GM10266 (cell line): ENCODE measurements at regions not wholly inside any gene's neighbourhood (a gene's known extent, or its start where the extent isn't known, plus 50 kb on each side); places are given as distances from the start of the nearest gene placed in this dataset.
"Not testable (repeated sequence)": the region's sequence is repeated elsewhere in the genome, so short reads cannot be mapped to it uniquely, and the experiment has no call there.

ENCODE experiments used
- DNase-seq: peaks from one replicate; pipeline ENCODE4 v3.0.0; 2012; ENCODE audit errors: extremely low spot score
- CTCF ChIP-seq: IDR thresholded peaks from 2 replicates; pipeline ENCODE4 v1.5.1; 2012; ENCODE audit warnings: mild to moderate bottlenecking, low read depth; ENCODE audit not compliant: control insufficient read depth, insufficient read depth; ENCODE audit errors: missing control alignments

- DNase-seq = no peak
- TF ChIP-seq CTCF = no peak
These were observed 279.9 kb upstream of the MKLN1 start for GRCh38 chr7:131047651-131048304.

- TF ChIP-seq CTCF = no peak
- no peak for DNase-seq
These were observed 276.4 kb upstream of the MKLN1 start for GRCh38 chr7:131051304-131051703.

- DNase-seq = no peak
- no peak for TF ChIP-seq CTCF
These were observed 275.3 kb upstream of the MKLN1 start for GRCh38 chr7:131052285-131052904.

- no peak for TF ChIP-seq CTCF
- DNase-seq = no peak
These were observed 271.7 kb upstream of the MKLN1 start for GRCh38 chr7:131056007-131056406.

GRCh38 chr7:131057015-131057793 is 270.5 kb upstream of the MKLN1 start:
- no peak for TF ChIP-seq CTCF
- DNase-seq = peak; percentile 42

GRCh38 chr7:131057794-131058070 is 269.9 kb upstream of the MKLN1 start:
- no peak for DNase-seq
- no peak for TF ChIP-seq CTCF

GRCh38 chr7:131058561-131059288 is 269.0 kb upstream of the MKLN1 start:
- not testable (repeated sequence) for DNase-seq

GRCh38 chr7:131059401-131059800 is 268.3 kb upstream of the MKLN1 start:
- DNase-seq = not testable (repeated sequence)
